GM19324 (cell line): ENCODE measurements at regions not wholly inside any gene's neighbourhood (a gene's known extent, or its start where the extent isn't known, plus 50 kb on each side); places are given as distances from the start of the nearest gene placed in this dataset.

Experiments
- ATAC-seq: cut with Tn5 transposase; IDR thresholded peaks from one replicate; pipeline ENCODE4 v1.9.1; 2021; ENCODE audit warnings: mild to moderate bottlenecking, moderate library complexity; ENCODE audit not compliant: unreplicated experiment, low FRiP score

DNA sequence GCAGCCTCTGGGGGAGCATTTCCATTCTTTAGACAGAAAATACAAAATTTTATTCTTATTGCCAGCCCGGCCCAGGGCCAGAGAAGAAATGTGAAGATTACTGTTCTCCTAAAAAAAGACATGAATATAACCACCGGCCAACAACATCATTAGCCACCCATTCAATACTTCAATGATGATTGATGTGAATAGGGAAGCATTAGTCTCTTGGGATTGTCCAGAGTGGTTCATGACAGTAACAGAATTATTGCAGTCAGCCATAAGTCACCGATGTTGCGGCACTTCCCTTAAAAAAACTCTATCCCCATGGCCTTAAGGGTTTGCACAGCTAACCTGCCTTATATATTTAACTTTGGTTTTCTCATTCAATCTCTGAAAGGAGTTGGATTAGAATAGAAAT, 418.7 kb downstream of the CENPC start:
- no peak for ATAC-seq

GRCh38 chr4:67125636-67126514, 419.4 kb downstream of the CENPC start:
- no peak for ATAC-seq

GRCh38 chr4:67124716-67125115, 420.6 kb downstream of the CENPC start:
- no peak for ATAC-seq

DNA sequence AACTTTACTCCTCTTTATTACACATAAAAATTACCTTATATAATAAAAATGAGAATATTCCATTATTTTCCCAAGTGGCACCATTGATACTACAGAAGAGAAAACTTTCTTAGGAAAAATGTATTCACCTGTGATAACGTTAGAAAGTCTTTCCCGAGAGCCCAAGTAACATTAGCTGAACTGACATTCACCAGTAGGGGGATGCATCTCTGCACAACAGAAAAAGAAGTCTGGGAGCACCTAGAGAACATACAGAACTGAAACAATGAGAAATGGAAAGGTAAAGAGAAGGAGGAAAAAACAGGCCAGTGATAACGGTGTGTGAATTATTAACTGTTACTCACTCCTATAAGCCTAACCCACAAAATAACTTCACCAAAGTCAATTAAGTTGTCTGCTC, 423.3 kb downstream of the CENPC start:
- ATAC-seq = no peak

- no peak for ATAC-seq
Observed at GRCh38 chr4:67120369-67120768, 424.9 kb downstream of the CENPC start.

- ATAC-seq = no peak
Observed at GRCh38 chr4:67109276-67109675, 436.0 kb downstream of the CENPC start.

- ATAC-seq = no peak
Observed at GRCh38 chr4:67106861-67107460, 438.3 kb downstream of the CENPC start.

DNA sequence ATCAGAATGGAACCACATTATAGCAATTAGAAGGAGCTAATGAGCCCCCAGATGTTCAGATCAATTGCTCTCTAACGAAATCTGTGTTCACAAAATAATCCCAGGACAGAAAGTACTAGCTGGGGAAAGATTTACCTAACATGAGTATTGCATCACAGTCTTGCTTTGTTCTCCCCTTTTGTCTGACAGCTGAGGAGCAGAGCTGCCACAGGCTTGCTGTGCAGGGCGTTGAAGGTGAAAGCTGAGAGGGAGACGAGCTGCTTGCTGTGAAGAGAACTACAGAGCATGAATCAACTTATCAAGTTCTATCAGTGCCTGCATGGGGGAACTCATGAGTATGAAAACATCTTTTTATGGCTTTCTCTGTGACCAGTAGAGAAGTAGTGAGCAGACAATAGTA, 441.2 kb downstream of the CENPC start:
- ATAC-seq = no peak

DNA sequence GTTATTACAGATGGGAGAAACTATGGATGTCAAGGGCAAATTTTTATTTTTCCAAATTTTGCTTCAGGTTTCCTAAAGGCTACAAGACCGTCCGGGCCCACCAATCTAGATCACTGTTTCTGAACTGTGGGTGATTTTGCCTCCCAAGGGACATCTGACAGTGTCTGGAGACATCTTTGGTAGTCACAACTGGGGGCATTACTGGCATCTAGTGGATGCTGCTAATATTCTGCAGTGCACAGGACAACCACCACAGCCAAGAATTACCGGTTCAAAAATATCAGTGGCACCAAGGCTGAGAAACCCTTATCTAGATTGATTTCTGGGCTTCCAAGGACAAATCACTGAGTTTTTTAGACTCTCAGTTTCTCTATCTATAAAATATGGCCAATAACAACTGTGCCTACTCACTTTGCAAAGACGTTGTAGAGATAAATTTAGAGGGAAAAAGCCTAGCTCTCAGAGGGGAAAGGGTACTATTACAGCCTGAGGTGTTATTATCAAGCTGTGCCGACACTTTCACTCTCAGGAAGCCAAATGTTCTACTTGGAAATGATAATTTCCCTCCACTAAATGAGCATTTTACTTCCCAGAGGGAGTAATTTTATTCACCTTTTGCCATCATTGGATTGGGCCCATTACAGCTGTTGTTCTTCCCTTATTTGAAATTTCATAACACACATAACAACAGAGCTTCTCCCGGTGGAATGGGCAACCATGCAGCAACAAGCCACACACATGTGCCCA, 442.1 kb downstream of the CENPC start:
- no peak for ATAC-seq

DNA sequence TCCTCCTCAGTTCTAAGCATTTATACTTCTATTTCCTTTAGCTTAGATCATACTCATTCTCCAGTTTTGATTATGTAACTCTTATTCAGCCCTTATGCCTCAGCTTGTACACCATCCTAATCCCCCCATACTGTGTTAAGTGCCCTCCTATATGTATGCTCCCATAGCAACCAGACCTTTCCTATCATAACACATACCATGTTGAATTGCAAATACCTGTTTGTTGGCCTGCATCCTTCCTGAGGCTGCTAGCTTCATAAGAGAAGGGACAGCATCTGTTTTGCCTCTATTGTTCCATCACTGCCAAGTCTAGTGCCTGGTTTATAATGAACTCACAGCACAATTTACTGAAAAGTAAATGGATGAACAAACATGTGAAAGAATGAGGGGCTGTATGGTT, 443.7 kb downstream of the CENPC start:
- no peak for ATAC-seq

DNA sequence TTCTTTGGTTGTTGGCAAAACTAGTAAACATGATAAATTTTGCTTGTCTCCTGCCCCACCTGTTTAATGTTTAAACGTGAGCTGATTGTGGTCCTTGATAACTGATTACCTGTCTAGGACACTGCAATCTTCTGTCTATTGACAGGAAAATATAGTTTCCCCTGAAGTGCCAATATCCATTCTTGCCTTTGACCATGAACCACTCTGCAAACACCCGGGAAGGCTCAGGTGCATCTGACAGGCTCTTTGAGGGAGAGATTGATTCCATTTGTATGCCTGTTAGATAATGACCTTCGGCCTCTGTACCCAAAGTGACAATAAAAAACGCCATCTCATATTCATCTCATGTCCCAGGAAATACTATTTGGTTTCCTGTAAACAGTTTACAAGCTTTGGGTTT, 453.0 kb downstream of the CENPC start:
- ATAC-seq = no peak

GRCh38 chr4:67091673-67092072, 453.6 kb downstream of the CENPC start:
- no peak for ATAC-seq

GRCh38 chr4:67087897-67088296, 457.4 kb downstream of the CENPC start:
- peak; percentile 67 for ATAC-seq

DNA sequence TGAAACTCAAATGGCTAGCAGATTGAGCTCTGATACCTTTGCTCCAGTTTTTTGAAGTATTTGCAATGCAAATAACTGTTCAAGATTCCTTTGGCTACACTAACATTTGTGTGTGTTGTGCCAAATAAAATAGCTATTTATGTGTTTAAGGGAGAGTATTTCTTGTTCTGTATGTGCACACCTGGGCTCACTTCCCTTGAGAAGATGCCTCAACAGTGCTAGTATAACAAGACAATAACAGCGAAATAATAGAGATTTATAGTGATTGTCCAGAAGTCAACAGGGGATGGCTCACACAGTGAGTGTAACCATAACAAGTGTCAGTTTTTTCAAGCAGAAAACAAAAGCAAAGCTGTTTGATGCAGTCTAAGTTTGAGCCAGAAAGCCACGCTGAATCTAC, 460.5 kb downstream of the CENPC start:
- ATAC-seq = no peak

DNA sequence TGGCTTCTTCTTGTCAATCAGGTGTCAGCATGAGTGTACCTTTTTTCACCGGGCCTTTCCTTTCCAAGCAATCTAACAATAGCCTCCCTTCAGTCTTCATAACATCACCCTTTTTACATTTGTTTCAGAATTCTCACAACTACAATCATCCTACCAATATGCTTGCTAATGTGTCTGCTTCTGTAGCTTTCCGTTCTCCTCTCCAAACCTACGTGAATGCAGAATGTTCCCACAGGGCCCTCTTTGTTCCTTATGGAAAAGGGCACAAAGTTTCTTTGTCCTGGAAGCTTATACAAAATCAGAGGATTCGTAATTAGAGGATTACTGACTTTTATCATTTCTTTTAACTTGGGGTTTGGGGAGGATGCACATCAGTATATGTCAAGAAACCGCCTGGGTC, 461.8 kb downstream of the CENPC start:
- no peak for ATAC-seq

- ATAC-seq = no peak
Observed at GRCh38 chr4:67082746-67083145, 462.6 kb downstream of the CENPC start.

- ATAC-seq = no peak
Observed at GRCh38 chr4:67080046-67080557, 465.2 kb downstream of the CENPC start.

- ATAC-seq = no peak
Observed at GRCh38 chr4:67071641-67072040, 473.7 kb downstream of the CENPC start.

DNA sequence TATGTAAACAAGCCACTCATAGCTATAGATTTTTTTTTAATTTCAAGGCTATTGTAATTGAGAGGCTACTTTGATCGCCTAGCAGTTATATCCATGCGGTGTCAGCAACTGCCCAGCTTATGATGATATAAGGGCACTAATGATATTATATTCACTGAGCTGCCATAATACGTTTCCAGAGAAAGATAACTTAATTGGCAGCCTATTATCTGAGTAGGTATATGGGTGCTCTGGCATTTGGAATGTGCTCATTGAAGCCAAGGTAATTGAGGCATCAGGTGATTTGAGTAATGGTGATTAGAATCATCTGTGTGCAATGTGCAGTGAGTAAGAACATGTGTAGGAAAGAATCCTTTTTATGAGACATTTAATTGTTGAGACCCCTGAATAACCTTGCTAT, 490.0 kb downstream of the CENPC start:
- ATAC-seq = no peak

- ATAC-seq = no peak
Observed at GRCh38 chr4:67054896-67055295, 490.4 kb downstream of the CENPC start.
